Natural killer cell (primary cell): ENCODE measurements at regions not wholly inside any gene's neighbourhood (a gene's known extent, or its start where the extent isn't known, plus 50 kb on each side); places are given as distances from the start of the nearest gene placed in this dataset.

Source experiments
- ATAC-seq, 3 donors: fragments of 150-1000 bp in 2 of 3; fragments of 200-7000 bp in 1 of 3; cut with Tn5 transposase; 1 replicate in 1 of 3; 2 replicates in 2 of 3; pipeline ENCODE4 v1.10.0; 2021; ENCODE audit warnings: mild to moderate bottlenecking in 2 of 3, moderate library complexity in 2 of 3
- DNase-seq, 2 donors: peaks; one replicate each; pipeline versions ENCODE4 v3.0.0 to v3.0.0-alpha.2; 2013 to 2021; ENCODE audit warnings: mixed read lengths in 1 of 2
- H3K27ac ChIP-seq: one replicate; pipeline ENCODE4 v1.5.1; 2013; ENCODE audit warnings: mild to moderate bottlenecking, low read length
- H3K27me3 ChIP-seq: one replicate; pipeline ENCODE4 v1.6.1; 2013; ENCODE audit warnings: low read length; ENCODE audit not compliant: control insufficient read depth, insufficient read depth
- H3K36me3 ChIP-seq: one replicate; pipeline ENCODE4 v1.6.1; 2013; ENCODE audit warnings: low read length; ENCODE audit not compliant: control insufficient read depth, insufficient read depth
- H3K4me1 ChIP-seq: one replicate; pipeline ENCODE4 v1.6.1; 2013; ENCODE audit warnings: low read length; ENCODE audit not compliant: control insufficient read depth, insufficient read depth
- H3K4me3 ChIP-seq: one replicate; pipeline ENCODE4 v1.5.1; 2013; ENCODE audit warnings: low read length
- H3K9me3 ChIP-seq: one replicate; pipeline ENCODE4 v1.6.1; 2013; ENCODE audit warnings: low read length; ENCODE audit not compliant: control insufficient read depth, insufficient read depth
- H3K27ac Mint-ChIP-seq, 2 donors: one replicate each; pipeline ENCODE4 v1.8.0; 2022; ENCODE audit warnings: mild to moderate bottlenecking in 2 of 2, mixed read lengths in 2 of 2, moderate library complexity in 1 of 2
- H3K27me3 Mint-ChIP-seq, 2 donors: one replicate each; pipeline ENCODE4 v1.8.0; 2022; ENCODE audit warnings: low read depth in 2 of 2, mixed read lengths in 2 of 2
- H3K36me3 Mint-ChIP-seq: one replicate; pipeline ENCODE4 v1.8.0; 2022; ENCODE audit warnings: mixed read lengths
- H3K4me1 Mint-ChIP-seq, 2 donors: one replicate each; pipeline ENCODE4 v1.8.0; 2022; ENCODE audit warnings: mixed read lengths in 2 of 2
- H3K4me3 Mint-ChIP-seq: one replicate; pipeline ENCODE4 v1.8.0; 2022; ENCODE audit warnings: mild to moderate bottlenecking, moderate library complexity, mixed read lengths
- H3K9me3 Mint-ChIP-seq, 2 donors: one replicate each; pipeline ENCODE4 v1.8.0; 2022; ENCODE audit warnings: mixed read lengths in 2 of 2
- WGBS: methylation state at CpG from one replicate; pipeline ENCODE4 v1.1.7; 2013; ENCODE audit warnings: missing lambda C conversion rate; ENCODE audit not compliant: insufficient coverage; 5-methylcytosine and 5-hydroxymethylcytosine counted together
- intact Hi-C: fragments of 100-400 bp; cut with micrococcal nuclease; formaldehyde crosslinking; loops from one replicate; pipeline ENCODE4 v1.14.2; 2022
- TF ChIP-seq, protein P1 (sequence below): fragments of 200-600 bp; IDR thresholded peaks from one replicate; pipeline ENCODE4 v1.8.0; 2022; ENCODE audit warnings: antibody characterized with exemption

DNA sequence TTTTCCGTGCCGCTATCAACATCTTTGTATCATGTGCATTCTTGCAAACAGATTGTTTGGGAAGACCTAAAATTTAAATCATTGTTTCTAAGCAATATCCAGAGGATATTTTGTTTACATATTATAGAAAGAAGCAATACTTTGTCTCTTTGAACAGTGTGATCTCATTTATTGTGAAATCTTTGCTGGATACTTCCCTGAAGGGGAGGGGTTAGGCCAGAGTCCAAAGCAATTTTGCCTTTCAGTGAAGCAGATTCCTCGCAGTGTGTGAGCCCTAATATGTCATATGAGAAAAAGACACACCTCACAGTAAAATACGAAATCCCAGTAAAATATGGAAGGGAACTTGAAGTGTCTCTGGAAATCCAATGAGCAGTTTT, 158.7 kb upstream of the SLCO3A1 start:
- Mint-ChIP-seq H3K27me3 (peaks cover 2 to 8% of the 10 kb centered on the region in 2 donors), H3K36me3 (no peaks in the 10 kb centered on the region), H3K4me1 (no peaks in the 10 kb centered on the region), H3K4me3 (no peak overlapping the region), H3K27ac (no peak overlapping the region), H3K9me3 (no peaks in the 10 kb centered on the region)
- H3K27me3 ChIP-seq: no peaks in the 10 kb centered on the region
- no peaks in the 10 kb centered on the region for H3K4me1 ChIP-seq
- ATAC-seq (no peak), DNase-seq (no peak)
- H3K9me3 ChIP-seq: no peaks in the 10 kb centered on the region
- H3K36me3 ChIP-seq: no peaks in the 10 kb centered on the region
- H3K27ac ChIP-seq: no peak overlapping the region
- intact Hi-C loops: no loop called here
- 89% methylated on average over 3 of the region's 4 CpGs for WGBS
- H3K4me3 ChIP-seq: no peak overlapping the region
- TF ChIP-seq, protein P1, sequence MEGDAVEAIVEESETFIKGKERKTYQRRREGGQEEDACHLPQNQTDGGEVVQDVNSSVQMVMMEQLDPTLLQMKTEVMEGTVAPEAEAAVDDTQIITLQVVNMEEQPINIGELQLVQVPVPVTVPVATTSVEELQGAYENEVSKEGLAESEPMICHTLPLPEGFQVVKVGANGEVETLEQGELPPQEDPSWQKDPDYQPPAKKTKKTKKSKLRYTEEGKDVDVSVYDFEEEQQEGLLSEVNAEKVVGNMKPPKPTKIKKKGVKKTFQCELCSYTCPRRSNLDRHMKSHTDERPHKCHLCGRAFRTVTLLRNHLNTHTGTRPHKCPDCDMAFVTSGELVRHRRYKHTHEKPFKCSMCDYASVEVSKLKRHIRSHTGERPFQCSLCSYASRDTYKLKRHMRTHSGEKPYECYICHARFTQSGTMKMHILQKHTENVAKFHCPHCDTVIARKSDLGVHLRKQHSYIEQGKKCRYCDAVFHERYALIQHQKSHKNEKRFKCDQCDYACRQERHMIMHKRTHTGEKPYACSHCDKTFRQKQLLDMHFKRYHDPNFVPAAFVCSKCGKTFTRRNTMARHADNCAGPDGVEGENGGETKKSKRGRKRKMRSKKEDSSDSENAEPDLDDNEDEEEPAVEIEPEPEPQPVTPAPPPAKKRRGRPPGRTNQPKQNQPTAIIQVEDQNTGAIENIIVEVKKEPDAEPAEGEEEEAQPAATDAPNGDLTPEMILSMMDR: no peak

DNA sequence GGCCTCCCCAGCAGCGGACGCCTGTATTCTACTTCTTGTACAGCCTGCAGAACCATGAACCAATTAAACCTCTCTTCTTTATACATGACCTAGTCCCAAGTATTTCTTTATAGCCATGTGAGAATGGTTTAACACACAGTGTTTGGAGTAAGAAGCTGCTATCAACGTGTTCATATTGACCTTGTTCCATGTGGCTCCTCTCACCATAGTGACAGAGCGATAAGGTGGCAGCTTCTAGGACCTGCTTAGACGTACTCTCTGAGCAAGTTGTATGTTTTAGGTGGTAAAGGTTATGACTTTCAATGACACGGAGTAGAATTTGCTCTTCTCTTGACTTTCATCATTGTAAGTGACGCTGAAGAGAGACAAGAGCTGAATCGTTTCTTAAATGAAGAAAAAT, 157.7 kb upstream of the SLCO3A1 start:
- ATAC-seq: no peak
- H3K27ac Mint-ChIP-seq: no peak overlapping the region

DNA sequence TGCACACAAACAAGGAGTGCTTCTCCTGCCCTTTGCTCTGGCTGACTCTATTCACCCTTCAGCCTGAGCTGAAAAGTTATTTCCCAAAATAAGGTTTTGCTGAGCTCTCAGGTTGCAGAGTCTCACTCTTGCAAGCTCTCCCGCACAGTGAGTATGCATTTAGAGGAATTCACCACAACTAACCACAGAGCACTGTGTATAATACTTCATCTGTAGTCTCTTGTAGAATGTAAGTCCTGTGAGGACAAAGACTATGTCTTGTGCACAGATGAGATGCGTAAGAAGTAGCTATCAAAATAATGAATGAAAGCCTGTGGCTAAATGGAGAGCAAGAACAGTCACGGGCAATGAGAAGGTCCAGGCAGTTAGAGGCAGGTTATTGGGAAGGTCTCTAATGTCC, 156.5 kb upstream of the SLCO3A1 start:
- no peak overlapping the region for H3K4me3 ChIP-seq
- Mint-ChIP-seq H3K4me1 (no peaks in the 10 kb centered on the region), H3K36me3 (no peaks in the 10 kb centered on the region), H3K9me3 (no peaks in the 10 kb centered on the region), H3K27ac (no peak overlapping the region), H3K27me3 (peaks cover 6 to 8% of the 10 kb centered on the region in 2 donors), H3K4me3 (no peak overlapping the region)
- no peaks in the 10 kb centered on the region for H3K36me3 ChIP-seq
- no peak for ATAC-seq
- intact Hi-C loops: no loop called here
- H3K4me1 ChIP-seq: no peaks in the 10 kb centered on the region
- DNase-seq: no peak
- 85% methylated on average over 2 of the region's 3 CpGs for WGBS
- no peak overlapping the region for H3K27ac ChIP-seq
- H3K27me3 ChIP-seq: no peaks in the 10 kb centered on the region
- H3K9me3 ChIP-seq: no peaks in the 10 kb centered on the region
- TF ChIP-seq, protein P1: no peak

More for the DNA sequence above, 157.7 kb upstream of the SLCO3A1 start:
- intact Hi-C loops: no loop called here
- H3K4me1 Mint-ChIP-seq: no peaks in the 10 kb centered on the region
- H3K27me3 Mint-ChIP-seq: peaks cover 6 to 8% of the 10 kb centered on the region in 2 donors
- DNase-seq: no peak
- Histone ChIP-seq H3K4me3 (no peak overlapping the region), H3K27ac (no peak overlapping the region), H3K9me3 (no peaks in the 10 kb centered on the region), H3K36me3 (no peaks in the 10 kb centered on the region), H3K27me3 (no peaks in the 10 kb centered on the region), H3K4me1 (no peaks in the 10 kb centered on the region)
- H3K36me3 Mint-ChIP-seq: no peaks in the 10 kb centered on the region
- WGBS: 94% methylated on average over 8 of the region's 8 CpGs
- H3K9me3 Mint-ChIP-seq: no peaks in the 10 kb centered on the region
- TF ChIP-seq, protein P1: no peak
- H3K4me3 Mint-ChIP-seq: no peak overlapping the region

DNA sequence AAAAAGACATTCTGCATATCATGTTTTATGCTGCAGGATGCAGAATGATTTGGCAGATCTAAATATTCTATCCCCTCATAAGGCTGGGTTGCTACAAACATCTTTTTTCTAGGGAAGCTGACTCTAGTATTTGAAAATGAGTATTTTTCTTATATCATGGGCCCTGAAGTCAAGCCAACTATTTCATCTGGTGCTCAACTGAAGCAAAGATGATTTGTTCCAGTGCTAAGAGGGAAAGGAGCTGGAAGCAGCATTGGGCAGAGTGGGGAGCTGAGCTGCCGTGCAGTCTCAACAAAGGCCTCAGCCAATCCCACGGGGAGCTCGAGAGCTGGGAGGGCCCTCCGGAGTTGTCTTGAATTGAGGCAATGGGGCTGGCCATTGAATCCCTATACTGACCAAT, 155.3 kb upstream of the SLCO3A1 start:
- TF ChIP-seq, protein P1: no peak

More for the DNA sequence above, 155.3 kb upstream of the SLCO3A1 start:
- Mint-ChIP-seq H3K27me3 (peaks cover 6 to 12% of the 10 kb centered on the region in 2 donors), H3K36me3 (no peaks in the 10 kb centered on the region), H3K9me3 (no peaks in the 10 kb centered on the region), H3K27ac (no peak overlapping the region), H3K4me1 (no peaks in the 10 kb centered on the region), H3K4me3 (no peak overlapping the region)
- Histone ChIP-seq H3K9me3 (no peaks in the 10 kb centered on the region), H3K4me3 (no peak overlapping the region), H3K36me3 (no peaks in the 10 kb centered on the region), H3K27me3 (no peaks in the 10 kb centered on the region), H3K4me1 (no peaks in the 10 kb centered on the region), H3K27ac (no peak overlapping the region)
- ATAC-seq: no peak
- 87% methylated on average over 4 of the region's 4 CpGs for WGBS
- intact Hi-C loops: no loop called here
- no peak for DNase-seq
